ENCODE measurements at regions not wholly inside any gene's neighbourhood (a gene's known extent, or its start where the extent isn't known, plus 50 kb on each side); places are given as distances from the start of the nearest gene placed in this dataset.

- TF ChIP-seq POLR2A (IDR thresholded peaks at IDR 0.05; ENCODE audit: extremely low read depth, insufficient read length) (no peak), CTCF (IDR thresholded peaks at IDR 0.05; ENCODE audit: low read depth, low read length) (no peak), MAX (IDR thresholded peaks at IDR 0.05; ENCODE audit: low read depth, low read length) (no peak)
These were observed 1419.4 kb upstream of the SLC10A2 start for GRCh38 chr13:104485571-104485970.

All from NB4 (cell line).